ENCODE measurements at regions not wholly inside any gene's neighbourhood (a gene's known extent, or its start where the extent isn't known, plus 50 kb on each side); places are given as distances from the start of the nearest gene placed in this dataset.

DNA sequence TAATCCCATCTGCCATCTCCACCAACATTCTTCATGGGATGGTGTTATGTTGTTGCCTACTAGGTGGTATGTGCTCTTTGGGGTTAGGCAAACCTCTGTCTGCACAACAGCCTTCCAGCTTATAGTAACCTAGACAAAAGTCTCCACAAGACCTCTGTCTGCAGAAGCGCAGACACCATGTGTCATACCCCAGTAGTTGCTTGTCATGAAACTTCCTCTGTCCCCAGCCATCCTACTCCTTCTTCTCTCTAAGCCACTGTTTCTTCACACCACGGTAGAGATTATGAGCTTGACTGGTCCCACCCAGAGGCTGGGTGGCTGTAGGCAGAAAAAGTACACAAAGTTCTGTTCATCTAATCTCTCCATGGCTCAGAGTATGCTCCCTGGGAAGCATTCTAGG lies 100.3 kb downstream of the MAF start:
- no peak overlapping the region for H3K27ac ChIP-seq
- no peaks in the 10 kb centered on the region for H3K4me1 ChIP-seq
- H3K27me3 ChIP-seq, result no peaks in the 10 kb centered on the region
- H3K4me3 ChIP-seq, result no peak overlapping the region
- no peak for DNase-seq (ENCODE audit: low spot score)
- H3K36me3 ChIP-seq, result no peaks in the 10 kb centered on the region
- no peaks in the 10 kb centered on the region for H3K9me3 ChIP-seq
- TF ChIP-seq, protein P1, sequence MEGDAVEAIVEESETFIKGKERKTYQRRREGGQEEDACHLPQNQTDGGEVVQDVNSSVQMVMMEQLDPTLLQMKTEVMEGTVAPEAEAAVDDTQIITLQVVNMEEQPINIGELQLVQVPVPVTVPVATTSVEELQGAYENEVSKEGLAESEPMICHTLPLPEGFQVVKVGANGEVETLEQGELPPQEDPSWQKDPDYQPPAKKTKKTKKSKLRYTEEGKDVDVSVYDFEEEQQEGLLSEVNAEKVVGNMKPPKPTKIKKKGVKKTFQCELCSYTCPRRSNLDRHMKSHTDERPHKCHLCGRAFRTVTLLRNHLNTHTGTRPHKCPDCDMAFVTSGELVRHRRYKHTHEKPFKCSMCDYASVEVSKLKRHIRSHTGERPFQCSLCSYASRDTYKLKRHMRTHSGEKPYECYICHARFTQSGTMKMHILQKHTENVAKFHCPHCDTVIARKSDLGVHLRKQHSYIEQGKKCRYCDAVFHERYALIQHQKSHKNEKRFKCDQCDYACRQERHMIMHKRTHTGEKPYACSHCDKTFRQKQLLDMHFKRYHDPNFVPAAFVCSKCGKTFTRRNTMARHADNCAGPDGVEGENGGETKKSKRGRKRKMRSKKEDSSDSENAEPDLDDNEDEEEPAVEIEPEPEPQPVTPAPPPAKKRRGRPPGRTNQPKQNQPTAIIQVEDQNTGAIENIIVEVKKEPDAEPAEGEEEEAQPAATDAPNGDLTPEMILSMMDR (IDR thresholded peaks at IDR 0.05), result no peak

DNA sequence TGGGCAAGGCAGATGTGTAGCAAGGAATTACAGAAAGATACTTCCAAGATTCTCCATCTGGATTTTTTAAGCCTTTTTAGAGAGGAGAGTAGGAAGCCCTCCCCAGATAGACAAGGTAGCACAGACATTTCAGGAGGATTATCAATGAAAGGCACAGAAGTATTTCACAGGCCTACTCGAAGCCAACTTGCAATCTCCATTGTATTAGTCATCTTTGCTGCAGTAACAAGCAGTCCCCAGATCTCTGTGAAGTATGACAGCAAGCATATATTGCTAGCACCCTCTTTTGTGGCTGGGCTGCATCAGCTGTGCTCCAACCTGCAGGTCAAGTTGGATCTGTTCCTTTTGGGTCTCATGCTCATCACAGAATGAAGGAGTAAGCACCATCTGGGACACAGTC lies 101.6 kb downstream of the MAF start:
- Histone ChIP-seq H3K27me3 (no peaks in the 10 kb centered on the region), H3K9me3 (no peaks in the 10 kb centered on the region), H3K27ac (no peak overlapping the region), H3K4me3 (no peak overlapping the region), H3K4me1 (no peaks in the 10 kb centered on the region), H3K36me3 (no peaks in the 10 kb centered on the region)
- TF ChIP-seq, protein P1 (IDR thresholded peaks at IDR 0.05), result no peak
- no peak for DNase-seq (ENCODE audit: low spot score)

DNA sequence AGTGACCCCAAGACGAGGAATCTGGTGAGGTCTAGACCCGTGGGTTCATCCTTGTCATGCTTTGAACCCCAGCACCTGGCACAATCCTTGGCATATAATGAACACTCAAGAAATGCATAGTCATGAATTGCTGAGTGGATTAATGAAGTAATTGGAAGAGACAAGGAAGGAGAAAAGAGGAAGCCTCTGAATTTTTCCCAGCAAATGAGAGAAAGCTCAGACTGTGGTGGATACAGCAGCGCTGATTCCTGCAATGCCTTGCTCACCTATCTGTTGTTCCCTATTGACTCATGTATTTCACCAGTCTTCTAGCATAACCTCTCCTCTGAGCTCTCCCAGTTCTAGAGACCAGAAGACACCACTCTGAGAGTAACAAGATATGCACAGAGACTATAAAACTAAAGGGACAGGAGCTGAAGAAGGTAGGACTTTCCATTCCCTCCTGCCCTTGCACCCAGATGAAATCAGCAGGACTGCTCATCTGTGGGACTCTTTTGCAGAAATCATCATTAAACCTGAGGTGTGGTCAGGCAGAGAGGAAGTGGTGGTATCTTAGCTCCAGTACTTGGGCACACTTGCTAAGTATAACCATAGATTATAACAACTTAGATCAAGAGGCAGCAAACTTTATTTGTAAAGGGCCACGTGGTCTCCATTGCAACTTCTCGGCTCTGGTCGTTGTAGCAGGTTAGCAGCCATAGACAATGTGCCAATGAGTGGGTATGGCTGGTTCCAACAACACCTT lies 102.8 kb downstream of the MAF start:
- H3K27me3 ChIP-seq, result no peaks in the 10 kb centered on the region
- DNase-seq (ENCODE audit: low spot score), result no peak
- H3K4me1 ChIP-seq, result no peaks in the 10 kb centered on the region
- H3K9me3 ChIP-seq, result no peaks in the 10 kb centered on the region
- no peak overlapping the region for H3K4me3 ChIP-seq
- TF ChIP-seq, protein P1 (IDR thresholded peaks at IDR 0.05), result no peak
- H3K36me3 ChIP-seq, result no peaks in the 10 kb centered on the region
- no peak overlapping the region for H3K27ac ChIP-seq

DNA sequence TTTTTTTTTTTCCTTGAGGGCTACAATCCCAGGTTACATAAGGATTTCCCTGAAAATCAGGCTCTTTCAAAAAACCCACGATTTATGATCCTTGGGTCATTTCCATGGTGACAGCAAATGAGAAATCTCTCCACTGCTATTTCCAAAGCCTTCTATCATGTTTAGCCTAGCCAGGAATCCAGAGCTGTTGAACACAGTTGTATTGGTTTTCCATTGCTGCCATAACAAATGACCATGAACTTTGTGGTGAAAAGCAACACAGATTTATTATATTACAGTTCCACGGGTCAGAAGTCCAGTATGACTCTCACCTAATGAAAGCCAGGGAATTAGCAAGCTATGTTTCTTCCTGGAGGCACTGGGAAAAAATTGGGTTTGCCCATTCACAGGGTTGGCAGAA lies 106.6 kb downstream of the MAF start:
- H3K4me3 ChIP-seq, result no peak overlapping the region
- DNase-seq (ENCODE audit: low spot score), result no peak
- H3K27ac ChIP-seq, result no peak overlapping the region
- H3K9me3 ChIP-seq, result no peaks in the 10 kb centered on the region
- TF ChIP-seq, protein P1 (IDR thresholded peaks at IDR 0.05), result no peak
- no peaks in the 10 kb centered on the region for H3K36me3 ChIP-seq
- no peaks in the 10 kb centered on the region for H3K27me3 ChIP-seq
- no peaks in the 10 kb centered on the region for H3K4me1 ChIP-seq

DNA sequence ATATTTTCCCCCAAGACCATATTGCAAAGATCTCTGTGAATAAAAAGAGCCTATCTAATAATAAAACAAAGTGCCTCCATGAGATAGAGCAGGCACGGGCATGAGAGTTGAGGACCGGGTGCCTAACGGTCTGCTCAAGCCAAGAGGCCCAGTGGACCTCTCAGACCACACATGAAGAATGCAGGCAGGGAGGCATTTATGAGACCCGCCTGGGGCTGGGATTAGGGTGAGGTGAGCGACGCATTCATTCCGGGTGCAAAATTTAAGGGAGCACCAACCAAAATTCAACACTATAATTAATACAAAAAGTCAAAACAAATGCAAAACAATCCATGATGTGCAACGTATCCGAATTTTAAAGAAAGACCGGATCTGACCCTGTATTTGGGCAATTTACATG lies 108.5 kb downstream of the MAF start:
- TF ChIP-seq, protein P1 (IDR thresholded peaks at IDR 0.05), result no peak

DNA sequence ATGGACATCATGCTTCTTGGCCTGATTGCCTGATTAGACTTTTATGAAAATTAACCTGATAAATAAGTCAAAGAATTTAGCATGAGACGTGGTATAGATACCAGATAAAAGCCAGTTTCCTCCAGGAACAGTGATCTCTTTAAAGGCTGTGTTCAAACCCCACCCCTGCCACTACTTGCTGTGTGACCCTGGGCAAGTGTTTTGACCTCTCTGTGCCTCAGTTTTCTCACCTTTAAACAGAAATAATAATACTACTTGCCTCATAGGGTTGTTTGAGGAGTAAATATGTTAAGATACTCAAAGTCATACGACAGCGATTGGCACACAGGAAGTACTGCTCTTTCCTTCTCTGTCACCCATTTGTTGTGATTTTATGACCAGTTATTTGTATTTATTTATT lies 115.5 kb downstream of the MAF start:
- TF ChIP-seq, protein P1 (IDR thresholded peaks at IDR 0.05), result no peak
- no peak overlapping the region for H3K4me3 ChIP-seq
- H3K4me1 ChIP-seq, result no peaks in the 10 kb centered on the region
- no peaks in the 10 kb centered on the region for H3K36me3 ChIP-seq
- H3K27ac ChIP-seq, result no peak overlapping the region
- no peak for DNase-seq (ENCODE audit: low spot score)
- no peaks in the 10 kb centered on the region for H3K27me3 ChIP-seq
- no peaks in the 10 kb centered on the region for H3K9me3 ChIP-seq

More for the DNA sequence above, 108.5 kb downstream of the MAF start:
- H3K4me3 ChIP-seq, result no peak overlapping the region
- DNase-seq (ENCODE audit: low spot score), result no peak
- no peaks in the 10 kb centered on the region for H3K4me1 ChIP-seq
- no peak overlapping the region for H3K27ac ChIP-seq
- no peaks in the 10 kb centered on the region for H3K27me3 ChIP-seq
- H3K36me3 ChIP-seq, result no peaks in the 10 kb centered on the region
- no peaks in the 10 kb centered on the region for H3K9me3 ChIP-seq
